Breast epithelium (tissue), 3 donors: ENCODE measurements at regions not wholly inside any gene's neighbourhood (a gene's known extent, or its start where the extent isn't known, plus 50 kb on each side); places are given as distances from the start of the nearest gene placed in this dataset.

Source experiments
- POLR2A ChIP-seq: fragments of 450-650 bp; IDR thresholded peaks from one replicate; pipeline ENCODE4 v1.6.1; 2016; ENCODE audit warnings: antibody characterized with exemption, mild to moderate bottlenecking, moderate library complexity
- POLR2AphosphoS5 ChIP-seq, 3 donors: sonication (generic); formaldehyde crosslinking; IDR thresholded peaks; one replicate each; pipeline ENCODE4 v1.6.1; 2017; ENCODE audit warnings: antibody characterized with exemption in 3 of 3
- TF ChIP-seq, protein P1 (sequence below), 3 donors: fragments of 450-650 bp; IDR thresholded peaks; one replicate each; pipeline ENCODE4 v1.5.1; 2016 to 2017; ENCODE audit warnings: antibody characterized with exemption in 3 of 3, mild to moderate bottlenecking in 3 of 3, moderate library complexity in 3 of 3

DNA sequence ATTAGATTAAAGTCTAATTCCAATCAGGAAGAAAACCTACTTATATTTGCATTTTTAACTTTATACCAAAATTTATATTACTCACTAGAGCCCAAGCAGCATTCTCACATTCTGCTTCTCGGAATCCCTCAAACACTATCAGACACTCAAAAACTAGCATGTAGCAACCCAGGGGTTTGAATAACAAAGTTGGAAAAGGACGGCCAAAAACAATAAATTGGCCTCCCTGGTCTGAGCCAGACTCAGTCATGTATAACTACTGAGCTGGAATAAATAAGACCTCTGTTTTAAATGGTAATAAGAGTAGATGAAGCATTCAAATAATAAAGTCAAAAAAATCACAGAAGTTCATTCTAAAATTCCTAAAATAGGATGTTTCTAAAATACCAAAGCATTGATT, 290.9 kb downstream of the IRS1 start:
- TF ChIP-seq, protein P1, sequence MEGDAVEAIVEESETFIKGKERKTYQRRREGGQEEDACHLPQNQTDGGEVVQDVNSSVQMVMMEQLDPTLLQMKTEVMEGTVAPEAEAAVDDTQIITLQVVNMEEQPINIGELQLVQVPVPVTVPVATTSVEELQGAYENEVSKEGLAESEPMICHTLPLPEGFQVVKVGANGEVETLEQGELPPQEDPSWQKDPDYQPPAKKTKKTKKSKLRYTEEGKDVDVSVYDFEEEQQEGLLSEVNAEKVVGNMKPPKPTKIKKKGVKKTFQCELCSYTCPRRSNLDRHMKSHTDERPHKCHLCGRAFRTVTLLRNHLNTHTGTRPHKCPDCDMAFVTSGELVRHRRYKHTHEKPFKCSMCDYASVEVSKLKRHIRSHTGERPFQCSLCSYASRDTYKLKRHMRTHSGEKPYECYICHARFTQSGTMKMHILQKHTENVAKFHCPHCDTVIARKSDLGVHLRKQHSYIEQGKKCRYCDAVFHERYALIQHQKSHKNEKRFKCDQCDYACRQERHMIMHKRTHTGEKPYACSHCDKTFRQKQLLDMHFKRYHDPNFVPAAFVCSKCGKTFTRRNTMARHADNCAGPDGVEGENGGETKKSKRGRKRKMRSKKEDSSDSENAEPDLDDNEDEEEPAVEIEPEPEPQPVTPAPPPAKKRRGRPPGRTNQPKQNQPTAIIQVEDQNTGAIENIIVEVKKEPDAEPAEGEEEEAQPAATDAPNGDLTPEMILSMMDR (IDR thresholded peaks at IDR 0.05) = no peak
- no peak for TF ChIP-seq POLR2A
- TF ChIP-seq POLR2AphosphoS5 (IDR thresholded peaks at IDR 0.05) = no peak
